Left ventricle myocardium inferior (tissue), 1 donor: ENCODE measurements at regions not wholly inside any gene's neighbourhood (a gene's known extent, or its start where the extent isn't known, plus 50 kb on each side); places are given as distances from the start of the nearest gene placed in this dataset.

ENCODE experiments used
- DNase-seq: peaks from one replicate; pipeline ENCODE4 v3.0.0-alpha.2; 2020
- H3K27ac ChIP-seq: fragments of 200-600 bp; replicated peaks from 2 replicates; pipeline ENCODE4 v1.8.0; 2021
- H3K27me3 ChIP-seq: fragments of 200-600 bp; 2 replicates; pipeline ENCODE4 v1.8.0; 2021; ENCODE audit warnings: low read depth
- H3K36me3 ChIP-seq: fragments of 200-600 bp; 2 replicates; pipeline ENCODE4 v1.8.0; 2021
- H3K4me1 ChIP-seq: fragments of 200-600 bp; 2 replicates; pipeline ENCODE4 v1.8.0; 2021
- H3K4me3 ChIP-seq: fragments of 200-600 bp; 2 replicates; pipeline ENCODE4 v1.8.0; 2021; ENCODE audit warnings: mild to moderate bottlenecking, moderate library complexity
- H3K9me3 ChIP-seq: fragments of 200-600 bp; replicated peaks from 2 replicates; pipeline ENCODE4 v1.8.0; 2021
- intact Hi-C: fragments of 100-400 bp; cut with micrococcal nuclease; formaldehyde crosslinking; loops from one replicate; pipeline ENCODE4 v1.11.0; 2022
- TF ChIP-seq, protein P1 (sequence below): fragments of 200-600 bp; IDR thresholded peaks from 2 replicates; pipeline ENCODE4 v1.8.0; 2021; ENCODE audit warnings: antibody characterized with exemption, mild to moderate bottlenecking, borderline replicate concordance
- donor health status: DM: no; HTN: yes; CAD: no; lungs with severe emphysema.

DNA sequence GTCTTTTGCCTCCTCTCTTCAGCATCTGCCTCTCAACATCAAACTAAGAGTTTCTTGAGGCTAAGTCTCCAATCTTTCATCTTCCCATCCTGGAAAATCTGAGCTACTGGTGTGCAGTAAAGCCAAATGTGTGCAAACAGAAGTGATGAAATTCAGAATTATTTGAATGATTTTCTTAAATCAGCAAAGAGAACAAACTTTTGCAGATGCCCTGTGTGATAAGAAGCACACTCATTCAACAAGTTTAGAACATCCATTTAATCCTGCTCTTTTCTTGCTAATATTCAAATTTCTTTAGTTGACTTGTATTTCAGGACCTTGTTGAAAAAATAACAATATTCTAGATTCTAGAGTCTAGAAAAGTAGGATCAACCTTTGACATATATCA is 1374.9 kb upstream of the CELF4 start:
- Histone ChIP-seq H3K4me1 (no peaks in the 10 kb centered on the region), H3K4me3 (no peak overlapping the region), H3K27me3 (no peaks in the 10 kb centered on the region), H3K9me3 (peaks cover 39% of the 10 kb centered on the region), H3K36me3 (no peaks in the 10 kb centered on the region), H3K27ac (no peak overlapping the region)
- TF ChIP-seq, protein P1, sequence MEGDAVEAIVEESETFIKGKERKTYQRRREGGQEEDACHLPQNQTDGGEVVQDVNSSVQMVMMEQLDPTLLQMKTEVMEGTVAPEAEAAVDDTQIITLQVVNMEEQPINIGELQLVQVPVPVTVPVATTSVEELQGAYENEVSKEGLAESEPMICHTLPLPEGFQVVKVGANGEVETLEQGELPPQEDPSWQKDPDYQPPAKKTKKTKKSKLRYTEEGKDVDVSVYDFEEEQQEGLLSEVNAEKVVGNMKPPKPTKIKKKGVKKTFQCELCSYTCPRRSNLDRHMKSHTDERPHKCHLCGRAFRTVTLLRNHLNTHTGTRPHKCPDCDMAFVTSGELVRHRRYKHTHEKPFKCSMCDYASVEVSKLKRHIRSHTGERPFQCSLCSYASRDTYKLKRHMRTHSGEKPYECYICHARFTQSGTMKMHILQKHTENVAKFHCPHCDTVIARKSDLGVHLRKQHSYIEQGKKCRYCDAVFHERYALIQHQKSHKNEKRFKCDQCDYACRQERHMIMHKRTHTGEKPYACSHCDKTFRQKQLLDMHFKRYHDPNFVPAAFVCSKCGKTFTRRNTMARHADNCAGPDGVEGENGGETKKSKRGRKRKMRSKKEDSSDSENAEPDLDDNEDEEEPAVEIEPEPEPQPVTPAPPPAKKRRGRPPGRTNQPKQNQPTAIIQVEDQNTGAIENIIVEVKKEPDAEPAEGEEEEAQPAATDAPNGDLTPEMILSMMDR = no peak
- no peak for DNase-seq
- intact Hi-C loops = no loop called here

- intact Hi-C loops = no loop called here
- no peak for DNase-seq
- Histone ChIP-seq H3K27me3 (no peaks in the 10 kb centered on the region), H3K36me3 (no peaks in the 10 kb centered on the region), H3K9me3 (no peaks in the 10 kb centered on the region), H3K4me3 (no peak overlapping the region), H3K4me1 (no peaks in the 10 kb centered on the region), H3K27ac (no peak overlapping the region)
- TF ChIP-seq, protein P1 = no peak
These were observed 1368.4 kb upstream of the CELF4 start for GRCh38 chr18:38933910-38934510.

DNA sequence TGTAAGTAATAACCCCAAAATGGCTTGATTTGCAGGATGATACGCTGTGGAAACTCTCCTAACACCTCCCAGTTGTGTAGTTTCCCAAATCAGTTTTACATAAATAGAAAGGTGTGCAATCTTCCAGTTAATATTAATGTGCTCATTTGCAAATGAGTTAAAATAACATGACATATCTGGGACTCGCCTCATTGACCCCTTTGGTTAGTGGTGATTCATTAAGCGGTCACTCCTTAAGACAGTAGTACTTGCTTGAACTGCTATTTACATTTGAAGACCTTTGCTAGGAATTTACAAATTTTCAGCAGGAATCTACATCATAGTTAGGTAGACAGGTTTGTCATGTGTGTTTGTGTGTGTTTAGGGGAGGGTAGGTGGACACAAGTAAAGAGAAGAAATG is 1367.7 kb upstream of the CELF4 start:
- Histone ChIP-seq H3K4me1 (no peaks in the 10 kb centered on the region), H3K4me3 (no peak overlapping the region), H3K36me3 (no peaks in the 10 kb centered on the region), H3K9me3 (no peaks in the 10 kb centered on the region), H3K27me3 (no peaks in the 10 kb centered on the region), H3K27ac (no peak overlapping the region)
- DNase-seq = no peak
- intact Hi-C loops = no loop called here
- TF ChIP-seq, protein P1 = no peak

GRCh38 chr18:38932752-38933151 is 1367.2 kb upstream of the CELF4 start:
- Histone ChIP-seq H3K9me3 (no peaks in the 10 kb centered on the region), H3K27ac (no peak overlapping the region), H3K4me1 (no peaks in the 10 kb centered on the region), H3K27me3 (no peaks in the 10 kb centered on the region), H3K4me3 (no peak overlapping the region), H3K36me3 (no peaks in the 10 kb centered on the region)
- DNase-seq = no peak
- TF ChIP-seq, protein P1 = no peak
- intact Hi-C loops = no loop called here

GRCh38 chr18:38931754-38932050 is 1366.1 kb upstream of the CELF4 start:
- no peak for DNase-seq
- TF ChIP-seq, protein P1 = no peak
- intact Hi-C loops = no loop called here
- Histone ChIP-seq H3K27ac (no peak overlapping the region), H3K4me1 (no peaks in the 10 kb centered on the region), H3K4me3 (no peak overlapping the region), H3K36me3 (no peaks in the 10 kb centered on the region), H3K9me3 (no peaks in the 10 kb centered on the region), H3K27me3 (no peaks in the 10 kb centered on the region)
